CD4-positive, alpha-beta T cell treated with Interleukin-6 for 4 hours (primary cell): ENCODE measurements at regions not wholly inside any gene's neighbourhood (a gene's known extent, or its start where the extent isn't known, plus 50 kb on each side); places are given as distances from the start of the nearest gene placed in this dataset.

ENCODE experiments used
- DNase-seq: peaks from one replicate; pipeline ENCODE4 v3.0.0-alpha.2; 2020; ENCODE audit warnings: mixed read lengths

DNA sequence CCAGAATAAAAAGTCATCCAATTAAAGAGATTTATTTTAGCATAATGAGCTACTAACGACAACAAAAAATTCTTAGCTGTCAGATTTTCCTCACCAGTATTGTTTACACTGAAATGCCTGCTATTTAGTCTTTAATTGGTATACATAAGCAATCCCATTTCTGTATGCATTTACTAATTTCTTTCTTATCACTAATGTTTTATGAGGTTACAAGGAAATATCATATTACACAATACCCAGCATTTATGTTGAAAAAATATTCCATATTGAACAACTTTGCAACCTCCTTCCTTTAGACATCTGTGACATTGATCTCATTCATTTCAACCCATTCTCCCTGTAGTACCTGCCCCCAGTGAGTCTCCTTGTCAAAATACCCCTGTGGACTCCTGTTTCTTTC, 135.4 kb downstream of the SLITRK6 start:
- no peak for DNase-seq

DNA sequence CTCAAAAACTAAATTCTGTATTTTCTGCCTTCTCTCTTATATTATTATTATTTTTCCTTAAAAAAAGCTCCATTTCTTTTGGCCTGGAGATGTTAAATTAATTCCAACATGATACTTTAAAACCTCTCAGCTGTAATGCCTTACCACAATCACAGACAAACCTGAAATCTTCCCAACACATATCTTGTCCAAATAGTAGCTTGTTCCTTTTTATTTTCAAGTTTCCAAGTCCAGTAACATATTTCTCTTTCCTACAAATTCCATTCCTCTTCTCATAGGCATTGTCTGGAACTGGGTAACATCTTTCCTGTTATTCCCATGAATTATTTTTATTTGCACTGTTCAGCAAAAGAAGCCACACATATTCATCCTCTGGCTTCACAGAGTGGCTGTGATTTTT, 137.0 kb downstream of the SLITRK6 start:
- no peak for DNase-seq

DNA sequence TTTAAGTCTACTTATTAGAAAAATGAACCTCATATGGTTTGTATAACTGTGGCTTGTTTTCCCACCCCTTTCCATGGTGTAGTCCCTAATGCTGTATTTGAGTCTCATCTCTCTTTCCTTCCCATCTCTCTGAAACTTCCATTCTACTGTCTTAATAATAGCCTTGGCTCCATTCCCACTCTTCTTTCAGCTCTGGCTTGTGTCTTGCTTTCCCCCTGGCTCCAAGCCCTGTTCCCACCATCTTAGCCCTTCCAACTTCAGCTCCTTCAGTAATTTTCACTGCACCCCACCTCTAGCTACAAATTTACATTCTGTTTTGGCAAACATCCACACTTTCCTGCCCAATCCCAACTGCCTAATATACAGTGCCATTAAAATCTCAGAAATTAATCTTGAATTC, 137.5 kb downstream of the SLITRK6 start:
- DNase-seq: no peak

DNA sequence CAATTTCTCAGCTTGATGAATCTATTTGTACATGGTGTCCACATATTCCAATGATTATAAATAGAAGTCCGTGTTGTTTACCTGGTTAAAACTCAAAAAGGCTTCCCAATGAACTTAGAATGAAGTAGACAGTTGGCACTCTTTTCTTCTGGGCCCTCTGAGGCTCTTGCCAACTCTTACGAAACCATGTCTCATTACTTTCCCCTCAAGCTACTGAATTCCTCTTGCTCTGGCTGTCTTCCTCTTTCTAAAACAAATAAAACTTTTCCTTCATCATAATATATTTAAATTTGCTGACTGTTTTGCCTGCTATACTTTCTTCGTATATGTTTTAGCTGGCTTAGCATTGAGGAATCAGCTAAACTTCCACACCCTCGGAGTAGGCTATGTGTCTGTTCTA, 139.7 kb downstream of the SLITRK6 start:
- DNase-seq: no peak

DNA sequence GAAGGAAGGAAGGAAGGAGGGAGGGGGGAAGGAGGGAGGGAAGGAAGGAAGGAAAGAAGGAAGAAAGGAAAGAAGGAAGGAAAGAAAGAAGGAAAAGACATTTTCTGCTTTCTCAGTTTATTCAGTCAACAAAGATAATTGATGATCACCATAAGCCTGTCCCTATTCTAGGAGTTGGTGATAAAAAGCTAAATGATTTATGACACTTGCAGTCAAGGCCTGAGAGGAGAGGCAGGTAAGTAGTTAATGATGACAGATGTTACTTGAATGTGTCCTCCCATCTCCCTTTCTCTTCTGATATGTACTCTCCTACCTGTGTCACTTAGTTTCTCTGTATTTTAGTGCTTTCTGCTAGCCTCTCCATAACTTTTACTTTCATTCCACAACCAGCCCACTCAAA, 141.3 kb downstream of the SLITRK6 start:
- no peak for DNase-seq

DNA sequence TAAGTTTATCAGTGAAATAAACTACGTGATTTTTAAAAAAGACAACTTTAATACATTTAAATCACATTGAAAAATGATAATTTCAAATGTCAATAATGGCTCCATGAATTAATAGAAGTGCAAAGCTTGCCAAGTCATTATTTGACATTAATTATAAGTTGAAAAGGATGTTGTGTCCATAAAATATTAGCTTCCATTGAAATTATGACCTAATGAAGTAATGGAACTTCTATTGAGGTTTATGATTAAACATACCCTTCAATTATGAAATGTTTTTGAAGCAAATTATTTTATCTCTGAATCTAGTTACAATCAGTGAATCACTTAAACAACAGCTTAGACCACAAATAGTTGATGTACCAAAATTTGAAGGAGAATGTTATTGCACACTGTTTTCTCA, 144.2 kb downstream of the SLITRK6 start:
- DNase-seq: no peak

DNA sequence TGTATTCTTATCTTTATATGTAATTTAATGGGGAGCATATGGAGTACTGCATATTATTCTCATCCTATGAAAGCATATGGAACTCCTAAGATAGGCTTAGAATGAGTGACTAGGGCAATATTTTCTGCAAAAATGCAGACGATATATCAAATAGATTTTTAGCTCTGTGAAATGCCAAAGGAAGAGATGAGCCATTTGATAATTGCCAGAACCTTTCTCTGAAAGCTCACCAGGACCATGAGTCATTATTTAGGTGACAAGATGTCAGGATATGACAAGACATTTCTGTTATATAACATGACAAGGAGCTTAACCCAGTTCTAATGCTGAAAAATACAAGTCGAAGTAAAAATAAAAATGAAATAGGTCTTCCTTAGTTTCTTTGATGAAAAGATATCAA, 145.0 kb downstream of the SLITRK6 start:
- no peak for DNase-seq

DNA sequence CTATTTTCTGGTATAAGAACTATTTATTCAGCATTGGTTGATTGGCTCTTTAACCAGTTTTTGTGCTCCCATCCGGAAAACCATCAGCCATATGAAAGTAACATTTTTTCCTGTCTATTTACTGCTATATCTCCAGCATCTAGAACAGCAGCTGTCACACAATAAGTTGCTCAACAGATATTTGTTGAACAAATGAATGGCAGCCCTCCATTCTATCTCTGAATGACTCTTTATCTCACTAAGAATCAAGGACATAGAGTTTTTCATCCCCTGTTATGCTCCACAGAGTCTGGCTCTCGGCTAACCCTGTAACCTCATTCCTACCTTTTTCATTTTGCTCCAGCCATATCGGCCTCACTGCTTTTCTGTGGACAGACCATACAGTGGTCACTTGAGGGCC, 145.5 kb downstream of the SLITRK6 start:
- no peak for DNase-seq

DNA sequence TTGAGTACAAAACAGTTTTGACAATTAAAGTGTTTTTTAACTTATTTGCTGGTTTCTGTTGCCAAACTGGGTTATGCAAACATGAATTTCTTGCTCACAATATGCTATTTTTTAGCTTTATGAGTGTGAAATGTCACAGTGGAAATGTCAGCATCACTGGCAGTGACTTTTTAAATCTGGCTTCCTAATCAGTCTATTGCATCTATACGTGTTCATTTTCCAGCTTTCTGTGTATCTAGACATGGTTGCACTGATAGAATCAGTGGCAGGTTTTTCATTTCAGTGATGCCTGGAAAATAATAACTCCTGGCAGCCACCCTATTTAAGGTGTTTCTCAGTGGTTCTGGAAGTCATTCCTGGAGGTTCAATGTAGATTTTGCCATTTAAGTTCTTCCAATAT, 146.7 kb downstream of the SLITRK6 start:
- no peak for DNase-seq

DNA sequence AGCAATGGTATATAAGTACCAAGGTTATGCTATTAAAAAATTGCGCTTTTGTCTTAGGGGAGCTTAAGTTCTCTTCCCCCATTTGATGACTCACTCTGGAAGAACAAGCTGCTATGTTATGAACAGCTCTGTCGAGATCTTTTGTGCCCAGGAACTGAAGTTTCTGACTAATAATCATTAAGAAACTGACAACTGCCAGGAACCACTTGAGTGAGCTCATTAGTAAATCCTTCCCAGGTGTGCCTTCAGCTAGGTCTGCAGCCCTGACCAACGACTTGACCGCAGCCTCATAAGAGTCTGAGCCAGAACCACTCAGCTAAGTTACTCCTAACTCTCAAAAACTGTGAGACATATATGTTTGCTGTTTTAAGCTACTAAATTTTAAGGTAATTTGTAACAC, 147.8 kb downstream of the SLITRK6 start:
- no peak for DNase-seq

DNA sequence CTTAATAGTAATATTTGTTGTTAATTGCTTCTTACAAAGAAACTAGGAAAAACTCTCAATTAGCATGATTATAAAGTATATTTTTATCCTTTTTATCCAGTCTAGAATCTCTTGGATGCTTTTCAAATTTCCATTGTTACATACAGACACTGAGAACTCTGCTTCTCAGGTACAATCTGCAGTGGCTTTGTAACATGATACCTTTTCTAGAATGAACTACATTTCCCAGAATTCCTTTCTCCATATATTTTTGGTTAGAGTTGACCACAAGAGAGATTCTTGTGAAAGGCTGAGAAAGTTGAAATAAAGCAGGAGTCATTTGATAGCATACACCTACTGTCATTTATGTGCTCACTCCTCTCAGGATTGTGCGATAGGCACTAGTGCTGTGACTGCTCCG, 148.6 kb downstream of the SLITRK6 start:
- DNase-seq: no peak

DNA sequence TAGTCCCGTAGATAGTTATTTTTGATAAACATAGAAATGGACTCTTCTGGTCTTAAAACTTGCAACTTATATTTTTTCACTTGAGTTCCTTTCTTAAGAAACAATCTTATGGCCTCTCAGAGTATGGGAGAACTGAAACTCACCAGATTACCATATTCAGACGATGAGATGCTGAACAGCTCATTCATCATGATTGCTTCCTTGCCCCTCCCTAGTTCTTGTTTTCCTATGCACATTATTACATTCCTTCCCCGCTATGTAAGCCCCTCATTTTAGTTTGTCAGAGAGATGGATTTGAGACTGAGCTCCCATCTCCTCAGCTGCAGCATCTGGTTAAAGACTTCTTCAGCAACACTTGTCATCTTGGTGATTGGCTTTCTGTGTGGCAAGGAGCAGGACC, 158.5 kb downstream of the SLITRK6 start:
- DNase-seq: no peak

DNA sequence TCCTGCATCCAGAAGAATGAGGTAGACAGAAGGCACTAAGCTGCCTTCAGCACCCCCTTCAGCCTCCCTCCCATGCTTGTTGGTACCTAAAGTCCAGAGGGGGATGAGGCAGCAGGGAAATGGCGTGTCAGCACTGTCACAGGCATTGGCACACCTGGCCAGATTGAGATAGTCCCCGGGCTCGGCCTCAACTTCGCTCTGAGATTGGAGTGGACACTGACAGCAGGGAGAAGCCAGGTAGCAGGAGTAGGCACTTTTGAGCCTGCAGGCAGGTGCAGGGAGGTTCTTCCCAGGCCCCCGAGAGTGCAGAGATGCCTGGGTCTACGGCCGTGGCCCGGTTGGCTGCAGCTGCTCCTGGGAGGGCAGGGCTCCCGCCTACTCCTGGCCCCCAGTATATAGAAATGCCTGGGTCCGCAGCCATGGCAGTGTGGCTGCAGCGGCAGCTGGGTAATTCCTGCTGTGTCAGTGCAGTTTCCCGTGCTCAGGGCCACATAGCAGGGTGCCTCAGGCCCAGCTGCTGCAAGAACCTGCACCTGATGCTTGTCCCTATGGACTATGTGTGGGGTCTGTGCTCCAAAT, 160.3 kb downstream of the SLITRK6 start:
- DNase-seq: no peak

DNA sequence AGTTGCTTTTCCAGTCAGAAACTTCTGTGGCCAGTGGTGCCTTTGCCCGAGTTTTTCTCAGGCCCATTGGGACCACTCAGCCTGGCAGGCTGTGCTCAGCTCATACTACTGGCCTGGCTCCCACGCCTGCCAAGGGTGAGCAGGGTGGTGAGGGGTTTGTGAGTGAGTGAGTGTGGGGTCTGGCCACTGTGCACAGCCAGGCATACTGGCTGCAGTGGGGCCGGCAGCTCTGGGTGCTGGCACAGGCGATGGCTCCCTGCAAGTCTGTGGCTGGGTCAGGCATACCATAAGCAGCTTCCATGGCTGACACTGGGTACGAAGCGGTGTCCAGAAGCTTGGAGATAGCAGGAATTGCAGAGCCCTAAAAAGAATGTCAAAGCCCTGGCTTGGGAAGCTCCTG, 161.0 kb downstream of the SLITRK6 start:
- no peak for DNase-seq

DNA sequence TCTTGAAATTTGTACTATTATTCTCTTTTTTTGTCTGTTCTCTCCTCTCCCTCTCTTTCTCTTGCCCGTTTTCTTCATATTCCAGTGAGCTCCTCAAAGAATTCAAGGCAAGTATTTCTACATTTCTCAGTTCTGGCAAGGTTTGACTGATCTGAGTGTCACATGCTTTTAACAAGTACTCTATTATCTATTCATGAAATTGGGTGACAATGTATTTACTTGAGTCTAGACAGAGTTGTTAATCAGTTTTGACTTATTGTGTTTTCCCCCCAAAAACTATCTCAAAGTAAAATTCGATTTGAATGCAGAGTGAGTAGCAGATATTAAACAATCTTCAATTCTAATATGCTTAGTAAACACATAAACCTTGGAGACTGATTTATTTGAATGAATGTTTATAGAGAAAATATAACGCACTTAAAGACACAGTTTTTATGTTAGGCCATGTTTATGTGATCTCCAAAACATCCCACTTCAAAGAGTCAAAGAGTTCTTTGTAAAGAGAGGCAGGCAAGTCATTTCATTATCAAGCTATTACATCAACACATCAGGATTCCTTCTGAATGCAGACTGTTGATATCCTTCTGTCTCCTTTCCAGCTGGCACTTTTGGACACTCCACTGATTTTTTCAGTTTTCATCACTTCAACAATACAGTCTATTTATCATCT, 166.6 kb downstream of the SLITRK6 start:
- DNase-seq: no peak

DNA sequence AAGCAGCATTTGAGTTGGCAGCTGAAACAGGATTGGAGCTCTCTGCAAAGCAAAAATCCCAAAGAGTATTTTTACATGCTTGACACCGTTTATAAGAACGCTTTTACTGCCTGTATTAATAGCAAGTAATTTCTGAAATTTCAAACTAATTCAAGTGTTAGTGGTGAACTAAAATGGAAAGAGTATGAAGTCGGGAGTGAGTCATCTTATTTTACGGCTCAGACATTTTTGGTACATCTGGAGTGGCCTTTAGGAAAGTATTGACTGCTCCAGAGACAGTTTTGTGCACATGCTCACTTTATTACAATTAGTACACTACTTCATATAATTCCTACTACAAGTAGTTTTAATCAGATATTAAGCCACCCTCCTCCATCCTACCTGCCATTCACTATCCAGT, 167.4 kb downstream of the SLITRK6 start:
- no peak for DNase-seq

DNA sequence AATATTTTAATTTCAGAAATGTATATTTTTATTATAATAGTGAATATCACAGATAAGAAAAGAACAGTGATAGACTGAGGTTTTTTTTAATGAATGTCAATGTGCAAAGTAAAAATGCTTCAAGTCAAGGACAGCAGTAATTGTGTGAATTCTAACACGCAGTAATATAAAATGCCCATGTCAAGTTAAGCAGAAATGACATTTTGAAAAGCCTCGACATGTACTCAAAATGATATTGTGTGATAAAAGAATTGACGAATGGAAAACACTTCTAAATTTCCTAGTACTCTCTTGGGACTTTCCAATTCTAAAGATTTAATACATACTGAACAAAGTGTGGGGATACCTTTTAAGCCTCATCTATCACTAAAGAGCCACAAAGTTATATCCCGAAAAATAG, 172.6 kb downstream of the SLITRK6 start:
- DNase-seq: no peak

DNA sequence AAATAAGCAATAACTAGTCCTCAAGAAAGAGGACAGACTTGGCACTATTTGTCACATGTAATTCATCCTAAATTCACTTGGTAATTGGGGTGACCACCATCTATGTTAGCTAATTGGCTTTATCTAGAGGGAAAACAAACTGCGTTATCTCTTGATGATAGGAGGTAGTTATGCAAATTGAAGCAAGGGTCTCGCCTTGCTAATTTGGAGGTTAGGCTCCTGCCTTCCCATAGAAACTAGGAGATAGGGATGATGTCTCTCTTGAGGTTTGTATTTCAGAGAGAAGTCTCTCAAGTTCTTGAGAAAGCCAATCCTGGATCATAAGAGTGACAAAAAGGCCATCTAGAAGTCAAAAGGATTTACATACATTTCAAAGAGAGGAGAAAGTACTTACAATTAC, 179.9 kb downstream of the SLITRK6 start:
- no peak for DNase-seq

DNA sequence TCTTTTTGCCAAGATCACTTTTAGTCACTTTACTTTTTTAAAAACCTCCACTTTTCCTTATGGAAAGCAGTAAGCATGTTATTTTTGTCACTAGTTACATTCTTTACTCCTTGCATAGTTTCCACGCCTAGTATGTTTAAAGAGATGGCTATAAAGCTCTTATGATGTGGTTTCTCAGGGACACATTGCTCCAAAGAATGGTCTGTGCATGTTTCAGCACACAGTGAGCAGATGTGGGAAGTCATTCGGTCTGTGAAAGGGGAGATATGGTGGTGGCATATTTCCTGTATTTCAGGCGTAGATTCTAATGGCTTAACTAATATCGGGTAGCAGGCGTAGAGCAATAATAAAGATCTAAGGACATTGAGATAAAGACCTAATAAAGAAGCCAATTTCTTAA, 180.7 kb downstream of the SLITRK6 start:
- DNase-seq: no peak

DNA sequence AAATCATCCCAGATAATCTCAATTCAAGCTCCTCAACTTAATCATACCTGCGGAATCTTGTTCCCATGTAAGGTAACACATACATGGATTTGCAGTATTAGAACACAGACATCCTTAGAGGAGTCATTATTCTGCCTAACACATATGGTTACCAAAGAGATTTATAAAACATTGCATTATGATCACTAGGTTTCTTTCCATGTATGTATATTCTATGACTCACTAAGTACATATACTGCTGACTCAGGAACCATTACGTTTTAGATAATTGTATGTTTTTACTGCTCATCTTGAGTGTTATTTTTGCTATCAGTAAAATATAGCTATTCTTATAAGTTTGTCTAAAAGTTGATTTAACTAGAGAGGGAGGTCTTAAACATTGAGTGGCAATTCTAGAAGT, 182.9 kb downstream of the SLITRK6 start:
- no peak for DNase-seq

DNA sequence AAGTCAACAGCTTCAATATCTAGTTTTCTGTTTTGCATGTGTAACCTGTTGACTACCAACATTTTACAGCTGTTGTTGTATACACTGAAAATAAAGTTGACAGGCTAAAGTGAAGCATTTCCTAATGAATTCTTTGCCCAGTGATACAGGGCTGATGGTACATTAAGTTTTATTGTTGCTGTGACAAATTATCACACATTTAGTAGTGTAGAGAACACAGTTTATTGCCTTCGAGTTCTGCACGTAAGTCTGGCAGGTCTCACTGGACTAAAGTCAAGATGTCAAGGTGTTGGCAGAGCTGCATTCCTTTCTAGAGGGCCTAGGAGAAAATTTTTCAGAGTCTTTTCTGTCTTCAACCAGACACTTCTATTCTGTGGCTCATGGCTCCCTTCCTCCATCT, 184.2 kb downstream of the SLITRK6 start:
- DNase-seq: no peak

DNA sequence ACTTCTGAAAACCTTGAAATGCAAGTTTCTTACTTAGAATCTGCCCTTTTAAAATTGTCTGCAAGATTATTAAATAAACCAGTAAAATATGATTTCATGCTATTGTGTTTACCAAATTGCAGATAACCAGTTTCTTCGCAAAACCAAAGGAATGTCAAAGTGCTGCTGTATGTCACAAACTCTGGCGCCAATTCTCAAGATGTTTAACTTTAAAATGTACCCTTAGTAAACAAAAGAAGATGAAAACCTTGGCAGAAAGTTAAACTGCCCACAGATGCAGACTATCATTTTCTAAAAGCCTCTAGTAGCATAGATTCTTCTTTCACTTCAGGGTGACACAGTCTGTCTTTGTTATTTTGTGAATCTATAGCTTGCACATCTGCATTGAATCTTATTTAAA, 189.2 kb downstream of the SLITRK6 start:
- no peak for DNase-seq

DNA sequence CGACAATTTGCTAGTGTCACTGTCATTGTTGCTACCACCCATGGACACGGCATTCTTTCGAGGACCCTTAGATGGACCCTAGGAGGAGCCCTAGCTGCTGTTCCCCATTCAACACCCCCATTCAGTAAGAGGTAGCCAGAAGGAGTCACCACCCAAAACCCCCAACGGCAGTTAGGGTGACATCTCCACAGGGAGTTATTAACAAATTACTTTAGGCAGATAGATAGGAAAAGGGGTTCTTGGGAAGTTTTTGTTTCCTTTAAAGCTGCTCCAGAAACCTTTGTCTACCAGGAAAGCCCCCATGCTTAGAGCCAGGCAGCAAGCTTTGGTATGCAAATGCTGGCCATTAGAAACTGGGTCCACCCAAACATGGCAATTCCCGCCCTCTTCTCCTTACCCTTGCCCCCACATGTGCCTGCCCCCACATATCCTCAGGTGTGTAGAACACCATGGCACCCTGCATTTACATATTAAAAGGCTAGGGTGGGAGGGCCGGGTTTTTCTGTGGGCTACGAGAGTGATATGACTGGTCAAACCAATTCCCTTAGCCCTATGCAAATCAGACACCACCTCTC, 190.9 kb downstream of the SLITRK6 start:
- DNase-seq: no peak

DNA sequence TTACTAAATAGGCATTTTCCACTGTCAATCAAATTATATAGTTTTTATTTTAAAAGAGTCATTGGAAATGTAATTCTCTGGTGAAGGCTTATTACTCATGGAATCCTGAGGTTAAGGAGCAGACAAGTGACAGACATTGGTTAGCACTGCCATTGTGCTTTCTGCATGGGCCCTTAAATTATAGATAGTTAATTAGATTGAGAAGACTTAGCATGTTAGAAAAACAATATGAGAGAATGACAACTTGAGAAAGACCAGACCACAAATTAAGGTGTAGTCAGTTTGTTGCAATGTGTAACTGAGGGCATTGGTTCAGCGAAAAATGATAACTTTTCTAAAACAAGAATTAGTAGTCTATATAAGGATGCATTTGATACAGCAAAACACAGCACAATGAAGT, 195.5 kb downstream of the SLITRK6 start:
- DNase-seq: no peak

DNA sequence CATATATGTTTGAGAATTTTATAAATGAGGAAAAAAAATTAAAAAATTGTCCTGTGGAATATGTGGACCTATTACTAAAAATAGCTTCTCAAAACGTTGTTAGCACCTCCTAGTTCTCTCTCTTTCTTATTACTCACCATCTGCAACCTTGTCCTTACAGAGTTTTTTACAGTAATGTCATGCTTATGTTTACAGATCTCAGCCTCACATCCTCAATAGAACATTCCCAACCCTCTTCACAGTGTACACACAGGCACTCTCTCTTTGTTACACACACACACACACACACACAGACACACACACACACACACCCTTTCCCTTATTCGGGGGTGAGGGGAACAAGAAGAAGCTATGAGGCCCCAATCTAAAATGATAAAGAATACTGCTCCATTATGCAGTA, 197.7 kb downstream of the SLITRK6 start:
- no peak for DNase-seq
